Calu3 (cell line): ENCODE measurements at regions not wholly inside any gene's neighbourhood (a gene's known extent, or its start where the extent isn't known, plus 50 kb on each side); places are given as distances from the start of the nearest gene placed in this dataset.

Source experiments
- BruUV-seq: library from RNA; stranded (reverse); fragments of 400-500 nt; replicated peaks from 2 replicates; lab custom pipeline; 2021; lab: Mats Ljungman, UMichigan
- CTCF ChIA-PET: fragments of 300-600 bp; sonication (Branson Sonifier 250); formaldehyde crosslinking; loops from one replicate; lab custom pipeline; 2022; ENCODE audit warnings: antibody characterized with exemption; lab: Charles Lee
- DNase-seq: peaks from one replicate; pipeline ENCODE4 v3.0.0; 2022
- H3K27ac Mint-ChIP-seq: one replicate; pipeline ENCODE4 v1.8.0; 2022; ENCODE audit warnings: mixed read lengths; ENCODE audit not compliant: unreplicated experiment
- H3K27me3 Mint-ChIP-seq: one replicate; pipeline ENCODE4 v1.8.0; 2022; ENCODE audit warnings: mixed read lengths; ENCODE audit not compliant: unreplicated experiment
- H3K36me3 Mint-ChIP-seq: one replicate; pipeline ENCODE4 v1.8.0; 2022; ENCODE audit warnings: mild to moderate bottlenecking, moderate library complexity, mixed read lengths; ENCODE audit not compliant: insufficient read depth, unreplicated experiment
- H3K4me1 Mint-ChIP-seq: one replicate; pipeline ENCODE4 v1.8.0; 2022; ENCODE audit warnings: mild to moderate bottlenecking, low read depth, mixed read lengths; ENCODE audit not compliant: unreplicated experiment
- H3K4me3 Mint-ChIP-seq: one replicate; pipeline ENCODE4 v1.8.0; 2022; ENCODE audit warnings: mild to moderate bottlenecking, low read depth, moderate library complexity, mixed read lengths; ENCODE audit not compliant: unreplicated experiment
- H3K9me3 Mint-ChIP-seq: one replicate; pipeline ENCODE4 v1.8.0; 2022; ENCODE audit warnings: low read depth, mixed read lengths; ENCODE audit not compliant: unreplicated experiment
- intact Hi-C: fragments of 100-400 bp; cut with micrococcal nuclease; formaldehyde crosslinking; loops from one replicate; pipeline ENCODE4 v1.10.0; 2022; ENCODE audit not compliant: unreplicated experiment
- TF ChIP-seq, protein P1 (sequence below): fragments of 200-600 bp; IDR thresholded peaks from one replicate; pipeline ENCODE4 v1.8.0; 2022; ENCODE audit warnings: antibody characterized with exemption; ENCODE audit not compliant: unreplicated experiment

DNA sequence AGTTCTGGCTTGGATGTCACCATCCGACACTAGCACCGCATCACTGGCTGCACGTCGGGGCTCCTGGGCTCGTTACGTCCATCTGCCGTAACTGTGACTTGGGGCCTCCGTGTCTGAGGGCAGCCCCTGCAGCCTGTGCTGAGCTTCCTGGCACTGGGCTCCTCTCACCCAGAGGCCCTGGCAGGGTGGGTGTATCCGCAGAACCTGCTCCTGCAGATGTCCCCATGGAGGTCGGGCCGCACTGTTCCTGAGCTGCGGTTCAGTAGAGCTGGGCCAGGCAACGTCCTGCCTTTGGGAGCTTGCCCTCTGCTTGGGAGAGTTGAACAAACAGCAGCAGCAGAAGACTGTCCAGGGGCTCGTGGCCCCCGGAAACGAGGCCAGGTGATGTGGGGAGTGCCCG, 71.4 kb downstream of the RGS12 start:
- H3K9me3 Mint-ChIP-seq, result no peaks in the 10 kb centered on the region
- no peaks in the 10 kb centered on the region for H3K27me3 Mint-ChIP-seq
- CTCF ChIA-PET, result no interaction called here
- H3K4me3 Mint-ChIP-seq, result no peak overlapping the region
- TF ChIP-seq, protein P1, sequence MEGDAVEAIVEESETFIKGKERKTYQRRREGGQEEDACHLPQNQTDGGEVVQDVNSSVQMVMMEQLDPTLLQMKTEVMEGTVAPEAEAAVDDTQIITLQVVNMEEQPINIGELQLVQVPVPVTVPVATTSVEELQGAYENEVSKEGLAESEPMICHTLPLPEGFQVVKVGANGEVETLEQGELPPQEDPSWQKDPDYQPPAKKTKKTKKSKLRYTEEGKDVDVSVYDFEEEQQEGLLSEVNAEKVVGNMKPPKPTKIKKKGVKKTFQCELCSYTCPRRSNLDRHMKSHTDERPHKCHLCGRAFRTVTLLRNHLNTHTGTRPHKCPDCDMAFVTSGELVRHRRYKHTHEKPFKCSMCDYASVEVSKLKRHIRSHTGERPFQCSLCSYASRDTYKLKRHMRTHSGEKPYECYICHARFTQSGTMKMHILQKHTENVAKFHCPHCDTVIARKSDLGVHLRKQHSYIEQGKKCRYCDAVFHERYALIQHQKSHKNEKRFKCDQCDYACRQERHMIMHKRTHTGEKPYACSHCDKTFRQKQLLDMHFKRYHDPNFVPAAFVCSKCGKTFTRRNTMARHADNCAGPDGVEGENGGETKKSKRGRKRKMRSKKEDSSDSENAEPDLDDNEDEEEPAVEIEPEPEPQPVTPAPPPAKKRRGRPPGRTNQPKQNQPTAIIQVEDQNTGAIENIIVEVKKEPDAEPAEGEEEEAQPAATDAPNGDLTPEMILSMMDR, result no peak
- intact Hi-C loops, result no loop called here
- no peak for DNase-seq
- no peaks in the 10 kb centered on the region for H3K4me1 Mint-ChIP-seq
- BruUV-seq, result no TSS peak
- H3K36me3 Mint-ChIP-seq, result peaks cover 4% of the 10 kb centered on the region
- no peak overlapping the region for H3K27ac Mint-ChIP-seq

DNA sequence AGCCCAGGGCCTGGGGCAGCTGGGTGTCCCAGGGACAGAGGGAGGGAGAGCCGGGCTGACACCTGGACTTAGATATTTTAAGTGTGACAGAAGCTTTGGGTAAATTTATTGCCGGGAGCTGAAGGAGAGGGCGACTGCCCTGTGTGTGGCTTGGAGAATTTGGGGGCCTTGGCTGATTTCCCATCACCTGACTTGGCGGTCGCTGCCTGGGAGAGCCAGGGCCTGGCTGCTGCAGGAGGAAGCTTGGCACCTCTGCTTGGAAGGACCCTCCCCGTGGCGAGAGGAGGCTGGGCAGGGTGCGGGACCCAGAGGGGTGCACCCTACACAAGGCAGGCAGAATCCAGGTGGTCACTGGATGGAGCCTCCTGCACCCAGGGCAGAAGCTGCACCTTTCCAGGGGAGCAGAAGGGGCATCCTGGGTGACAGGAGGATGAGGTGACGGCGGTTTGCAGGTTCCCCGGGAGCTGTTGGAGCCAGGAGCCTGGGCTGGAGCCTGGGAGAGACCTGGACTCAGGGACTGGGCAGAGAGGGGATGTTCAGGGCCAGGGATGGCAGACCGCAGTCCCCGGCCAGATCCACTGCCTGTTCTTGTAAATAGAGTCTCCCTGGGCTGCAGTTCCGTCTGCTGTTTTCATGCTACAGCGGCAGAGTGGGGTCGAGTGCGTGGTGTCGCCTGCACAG, 72.0 kb downstream of the RGS12 start:
- peaks cover 4% of the 10 kb centered on the region for H3K36me3 Mint-ChIP-seq
- no peaks in the 10 kb centered on the region for H3K9me3 Mint-ChIP-seq
- H3K4me1 Mint-ChIP-seq, result no peaks in the 10 kb centered on the region
- intact Hi-C loops, result no loop called here
- no TSS peak for BruUV-seq
- no peaks in the 10 kb centered on the region for H3K27me3 Mint-ChIP-seq
- no peak overlapping the region for H3K4me3 Mint-ChIP-seq
- no peak overlapping the region for H3K27ac Mint-ChIP-seq
- CTCF ChIA-PET, result no interaction called here
- TF ChIP-seq, protein P1, result no peak
- no peak for DNase-seq

DNA sequence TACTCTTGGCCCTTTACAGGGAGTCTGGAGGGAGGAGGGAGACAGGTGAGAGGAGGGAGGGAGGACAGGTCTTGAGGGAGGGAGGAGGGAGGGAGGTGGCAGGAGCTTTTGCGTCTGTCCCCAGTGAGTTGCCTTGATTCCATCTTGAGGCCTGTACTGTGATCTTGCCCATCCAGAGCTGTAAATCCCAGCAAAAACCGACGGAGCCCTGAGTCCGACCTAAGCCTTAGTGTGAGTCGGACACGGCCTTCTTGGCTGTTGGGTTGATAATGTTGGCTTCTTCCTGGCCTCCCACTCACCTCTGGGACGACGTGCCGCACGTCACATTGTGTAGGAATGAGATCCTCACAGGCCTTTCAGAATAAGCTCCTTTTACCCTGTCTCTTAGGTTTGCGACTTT, 72.5 kb downstream of the RGS12 start:
- Mint-ChIP-seq H3K36me3 (peaks cover 4% of the 10 kb centered on the region), H3K4me1 (no peaks in the 10 kb centered on the region), H3K27ac (no peak overlapping the region), H3K4me3 (no peak overlapping the region), H3K27me3 (no peaks in the 10 kb centered on the region), H3K9me3 (no peaks in the 10 kb centered on the region)
- BruUV-seq, result no TSS peak
- TF ChIP-seq, protein P1, result no peak
- DNase-seq, result no peak
- CTCF ChIA-PET, result no interaction called here
- intact Hi-C loops, result no loop called here

DNA sequence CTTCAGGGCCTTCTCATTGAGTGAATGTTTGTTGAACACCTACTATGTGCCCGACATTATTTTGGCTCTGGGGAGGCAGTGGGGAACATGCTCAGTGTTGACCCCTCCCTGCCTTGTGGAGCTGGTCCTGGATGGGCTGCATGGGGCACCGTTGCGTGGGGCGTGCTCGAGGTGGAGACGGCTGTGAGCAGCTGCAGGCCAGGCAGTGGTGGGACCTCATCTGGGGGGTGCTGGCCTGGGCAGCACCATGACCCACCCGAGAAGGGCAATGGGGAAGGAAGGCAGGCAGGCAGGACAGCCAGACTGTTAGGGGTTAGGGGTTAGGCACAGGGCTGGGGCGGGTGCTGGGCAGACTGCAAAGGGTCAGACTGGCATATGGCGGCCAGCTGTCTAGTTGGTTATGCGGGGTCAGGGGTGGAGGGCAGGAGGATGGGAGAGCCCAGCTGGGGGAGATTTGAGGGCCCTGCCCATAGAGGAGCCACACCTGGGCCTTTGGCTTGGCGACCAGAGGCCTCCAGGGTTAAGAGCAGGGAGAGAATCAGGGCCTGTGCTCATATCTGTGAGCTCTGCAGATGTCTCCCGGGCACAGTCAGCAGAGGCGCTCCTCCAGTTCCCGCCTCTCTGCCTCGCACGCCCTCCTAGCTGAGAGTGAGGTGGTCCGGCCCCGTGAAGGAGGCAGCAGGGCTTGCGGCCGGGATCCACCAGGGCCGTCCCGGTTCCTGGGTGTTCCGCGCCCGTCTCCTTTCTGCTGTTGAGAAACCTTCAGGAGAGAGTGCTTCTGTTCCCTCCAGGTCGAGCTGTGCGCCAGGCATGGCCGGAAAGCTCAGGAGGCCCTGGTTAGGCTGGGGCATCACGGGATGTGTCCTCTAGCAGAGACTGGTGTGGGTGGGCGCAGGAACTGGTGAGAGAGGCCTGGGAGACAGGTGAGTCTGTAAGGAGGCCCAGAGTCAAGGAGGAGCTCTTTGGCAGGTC, 73.3 kb downstream of the RGS12 start:
- Mint-ChIP-seq H3K4me3 (no peak overlapping the region), H3K4me1 (no peaks in the 10 kb centered on the region)
- no TSS peak for BruUV-seq

More for the DNA sequence above, 73.3 kb downstream of the RGS12 start:
- CTCF ChIA-PET, result no interaction called here
- Mint-ChIP-seq H3K9me3 (no peaks in the 10 kb centered on the region), H3K27me3 (no peaks in the 10 kb centered on the region), H3K27ac (no peak overlapping the region), H3K36me3 (peaks cover 4% of the 10 kb centered on the region)
- TF ChIP-seq, protein P1, result no peak
- no peak for DNase-seq
- intact Hi-C loops, result no loop called here
